Endothelial cell of umbilical vein (primary cell): ENCODE measurements at regions not wholly inside any gene's neighbourhood (a gene's known extent, or its start where the extent isn't known, plus 50 kb on each side); places are given as distances from the start of the nearest gene placed in this dataset.

Experiments used
- BruUV-seq: library from RNA; stranded (reverse); fragments of 400-500 nt; replicated peaks from 2 replicates; lab custom pipeline; 2021; lab: Mats Ljungman, UMichigan
- CTCF ChIA-PET: fragments of 300-600, 350-600 bp; sonication (Branson Sonifier 250); formaldehyde crosslinking; loops from one replicate; lab custom pipeline; 2021; ENCODE audit warnings: antibody characterized with exemption, inconsistent platforms; lab: Charles Lee
- POLR2A ChIA-PET: fragments of 300-600, 350-600 bp; sonication (Branson Sonifier 250); formaldehyde crosslinking; loops from one replicate; lab custom pipeline; 2021; ENCODE audit warnings: antibody characterized with exemption, inconsistent platforms; lab: Charles Lee
- DNase-seq: peaks from one replicate; pipeline ENCODE4 v3.0.0-alpha.2; 2011; ENCODE audit warnings: low read depth, low spot score
- FAIRE-seq: peaks from 2 replicates; lab custom pipeline; 2011; peaks lifted over from hg19 to GRCh38; lab: Jason Lieb, UNC
- H2AFZ ChIP-seq: 2 replicates; pipeline ENCODE4 v1.6.0; 2012; ENCODE audit warnings: low read depth, low read length, control low read depth, inconsistent platforms
- H3K27ac ChIP-seq: 2 replicates; pipeline ENCODE4 v1.5.1; 2011; ENCODE audit warnings: low read depth, mild to moderate bottlenecking, control low read depth, low read length, moderate library complexity; ENCODE audit not compliant: insufficient read depth
- H3K27me3 ChIP-seq, 2 experiments: 2 replicates each; pipeline versions ENCODE4 v1.6.0 to v1.6.1; 2011; ENCODE audit warnings: low read length in 2 of 2, mixed read lengths in 1 of 2; ENCODE audit not compliant: control insufficient read depth in 2 of 2, insufficient read depth in 2 of 2
- H3K36me3 ChIP-seq, 2 experiments: 2 replicates in 1 of 2; 3 replicates in 1 of 2; pipeline ENCODE4 v1.5.1; 2011; ENCODE audit warnings: low read length in 2 of 2, mild to moderate bottlenecking in 1 of 2, moderate library complexity in 1 of 2; ENCODE audit not compliant: control insufficient read depth in 2 of 2, insufficient read depth in 2 of 2; ENCODE audit errors: extremely low read depth in 1 of 2
- H3K4me1 ChIP-seq: 3 replicates; pipeline ENCODE4 v1.5.1; 2011; ENCODE audit warnings: mild to moderate bottlenecking, low read length; ENCODE audit not compliant: control insufficient read depth, insufficient read depth; ENCODE audit errors: extremely low read depth
- H3K4me2 ChIP-seq: 2 replicates; pipeline ENCODE4 v1.6.1; 2011; ENCODE audit warnings: low read length, control low read depth, mixed read lengths; ENCODE audit not compliant: insufficient read depth
- H3K4me3 ChIP-seq, 3 experiments: fragments of 200-600 bp in 1 of 3; sonication (generic), shearing (Covaris generic) in 1 of 3; replicated peaks in 1 of 3; 2 replicates each; pipeline ENCODE4 v1.5.1; 2011 to 2016; ENCODE audit warnings: control low read depth in 3 of 3, low read length in 3 of 3, mild to moderate bottlenecking in 2 of 3, inconsistent platforms in 1 of 3, low read depth in 1 of 3, moderate library complexity in 1 of 3; ENCODE audit not compliant: insufficient read depth in 1 of 3
- H3K79me2 ChIP-seq: 2 replicates; pipeline ENCODE4 v1.6.0; 2012; ENCODE audit warnings: low read length, inconsistent platforms; ENCODE audit not compliant: control insufficient read depth, insufficient read depth
- H3K9ac ChIP-seq: replicated peaks from 2 replicates; pipeline ENCODE3; 2011; ENCODE audit warnings: low read length, control low read depth; ENCODE audit not compliant: insufficient read depth; ENCODE audit errors: extremely low read depth
- H3K9me1 ChIP-seq: replicated peaks from 3 replicates; pipeline ENCODE4 v1.6.0; 2011; ENCODE audit warnings: mild to moderate bottlenecking, low read length; ENCODE audit not compliant: control insufficient read depth, insufficient read depth; ENCODE audit errors: extremely low read depth
- H3K9me3 ChIP-seq: replicated peaks from 2 replicates; pipeline ENCODE4 v1.5.1; 2012; ENCODE audit warnings: low read length, inconsistent platforms; ENCODE audit not compliant: control insufficient read depth, insufficient read depth
- H4K20me1 ChIP-seq: replicated peaks from 2 replicates; pipeline ENCODE3; 2011; ENCODE audit warnings: mild to moderate bottlenecking, low read length; ENCODE audit not compliant: control insufficient read depth, insufficient read depth; ENCODE audit errors: extremely low read depth
- CTCF ChIP-seq, 2 donors: IDR thresholded peaks; 1 replicate in 1 of 2; 2 replicates in 1 of 2; pipeline ENCODE4 v1.5.1; 2011; ENCODE audit warnings: low read length in 2 of 2, mild to moderate bottlenecking in 2 of 2, moderate library complexity in 2 of 2, control low read depth in 1 of 2, inconsistent platforms in 1 of 2, low read depth in 1 of 2; ENCODE audit not compliant: insufficient read depth in 1 of 2; ENCODE audit errors: extremely low read depth in 1 of 2
- EZH2 ChIP-seq: IDR thresholded peaks from 2 replicates; pipeline ENCODE4 v1.6.1; 2012; ENCODE audit warnings: borderline replicate concordance, low read depth, mild to moderate bottlenecking, moderate library complexity, low read length, inconsistent platforms; ENCODE audit not compliant: severe bottlenecking
- FOS ChIP-seq: IDR thresholded peaks from 2 replicates; pipeline ENCODE4 v1.6.1; 2011; ENCODE audit warnings: mild to moderate bottlenecking, low read length, moderate library complexity, borderline replicate concordance; ENCODE audit not compliant: insufficient read depth
- GATA2 ChIP-seq: IDR thresholded peaks from 2 replicates; pipeline ENCODE4 v1.7.0; 2011; ENCODE audit warnings: low read depth, mild to moderate bottlenecking, moderate library complexity, mixed read lengths, low read length; ENCODE audit not compliant: insufficient read length, insufficient read depth
- JUN ChIP-seq: IDR thresholded peaks from 2 replicates; pipeline ENCODE4 v1.6.1; 2011; ENCODE audit warnings: borderline replicate concordance, low read depth; ENCODE audit not compliant: insufficient read length, insufficient read depth
- MYC ChIP-seq: IDR thresholded peaks from one replicate; pipeline ENCODE4 v1.6.1; 2011; ENCODE audit warnings: mild to moderate bottlenecking, low read depth, low read length
- POLR2A ChIP-seq: IDR thresholded peaks from 2 replicates; pipeline ENCODE4 v1.6.1; 2012; ENCODE audit warnings: low read depth, mild to moderate bottlenecking, control low read depth, low read length
- POLR2AphosphoS5 ChIP-seq: IDR thresholded peaks from 2 replicates; pipeline ENCODE4 v1.6.1; 2012; ENCODE audit warnings: low read depth, mild to moderate bottlenecking, control low read depth, low read length, moderate library complexity; ENCODE audit not compliant: insufficient read depth
- dilution Hi-C: fragments of 300-500 bp; cut with MboI; formaldehyde crosslinking; loops from one replicate; pipeline ENCODE4 v1.15.0; 2019; ENCODE audit warnings: low sequenced_read_pairs; ENCODE audit not compliant: extremely low pct_ligation_motif_present
- intact Hi-C: fragments of 100-400 bp; cut with micrococcal nuclease; formaldehyde crosslinking; loops from one replicate; pipeline ENCODE4 v1.10.0; 2022
- TF ChIP-seq, protein P1 (sequence below): IDR thresholded peaks from 2 replicates; pipeline ENCODE4 v1.6.1; 2011; ENCODE audit not compliant: insufficient read depth, insufficient read length

GRCh38 chr20:41770965-41771364 lies 152.8 kb upstream of the CHD6 start:
- no peak for DNase-seq
- POLR2A ChIA-PET: no interaction called here
- no peak overlapping the region for H3K9ac ChIP-seq
- no peaks in the 10 kb centered on the region for H3K4me1 ChIP-seq
- H3K4me2 ChIP-seq: no peak overlapping the region
- CTCF ChIA-PET: no interaction called here
- TF ChIP-seq JUN (no peak), GATA2 (no peak), EZH2 (no peak)
- TF ChIP-seq, protein P1, sequence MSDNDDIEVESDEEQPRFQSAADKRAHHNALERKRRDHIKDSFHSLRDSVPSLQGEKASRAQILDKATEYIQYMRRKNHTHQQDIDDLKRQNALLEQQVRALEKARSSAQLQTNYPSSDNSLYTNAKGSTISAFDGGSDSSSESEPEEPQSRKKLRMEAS: no peak
- H3K27me3 ChIP-seq: no peaks in the 10 kb centered on the region
- H3K36me3 ChIP-seq: no peaks in the 10 kb centered on the region
- no peaks in the 10 kb centered on the region for H4K20me1 ChIP-seq
- no TSS peak for BruUV-seq
- no peak overlapping the region for H2AFZ ChIP-seq
- H3K9me3 ChIP-seq: no peaks in the 10 kb centered on the region
- dilution Hi-C loops: no loop called here
- H3K79me2 ChIP-seq: no peaks in the 10 kb centered on the region
- H3K9me1 ChIP-seq: no peaks in the 10 kb centered on the region
- H3K4me3 ChIP-seq: no peak overlapping the region
- H3K27ac ChIP-seq: no peak overlapping the region
- intact Hi-C loops: no loop called here
- FAIRE-seq: no peak

DNA sequence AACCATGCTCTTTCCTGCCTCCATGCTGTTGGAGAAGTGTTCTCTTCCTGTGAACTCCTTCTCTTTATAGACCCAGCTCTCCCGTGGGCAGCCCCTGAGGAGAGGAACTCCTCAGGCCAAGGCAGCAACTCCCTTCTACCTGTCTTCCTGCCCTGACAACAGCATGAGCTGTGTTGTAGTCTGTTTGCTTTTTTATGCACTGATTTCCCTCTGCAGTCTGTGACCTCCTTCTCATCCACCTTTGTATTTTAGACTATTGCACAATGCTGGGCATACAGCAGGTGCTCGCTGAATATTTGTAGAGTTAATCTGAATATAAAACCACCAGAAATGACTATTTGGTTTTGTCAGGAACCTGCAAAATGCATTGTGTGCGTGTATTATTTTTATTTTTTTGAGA lies 152.2 kb upstream of the CHD6 start:
- H3K4me2 ChIP-seq: no peak overlapping the region
- TF ChIP-seq CTCF (IDR thresholded peaks at IDR 0.05; ENCODE audit: extremely low read depth in 1 of 2, insufficient read depth in 1 of 2, low read depth in 1 of 2, low read length in 2 of 2) (no peak), MYC (no peak), FOS (no peak), GATA2 (no peak), JUN (no peak), POLR2AphosphoS5 (no peak), POLR2A (no peak), EZH2 (no peak)
- TF ChIP-seq, protein P1: no peak
- FAIRE-seq: no peak
- no peak overlapping the region for H2AFZ ChIP-seq
- no peaks in the 10 kb centered on the region for H3K79me2 ChIP-seq
- intact Hi-C loops (no loop called here), dilution Hi-C loops (no loop called here)
- no peaks in the 10 kb centered on the region for H4K20me1 ChIP-seq
- DNase-seq: no peak
- H3K4me1 ChIP-seq: no peaks in the 10 kb centered on the region
- ChIA-PET POLR2A (no interaction called here), CTCF (no interaction called here)
- no peaks in the 10 kb centered on the region for H3K9me3 ChIP-seq
- H3K36me3 ChIP-seq: no peaks in the 10 kb centered on the region
- no peaks in the 10 kb centered on the region for H3K9me1 ChIP-seq
- no peak overlapping the region for H3K4me3 ChIP-seq
- no TSS peak for BruUV-seq
- no peak overlapping the region for H3K9ac ChIP-seq
- no peak overlapping the region for H3K27ac ChIP-seq
- no peaks in the 10 kb centered on the region for H3K27me3 ChIP-seq
